ENCODE measurements at regions not wholly inside any gene's neighbourhood (a gene's known extent, or its start where the extent isn't known, plus 50 kb on each side); places are given as distances from the start of the nearest gene placed in this dataset.

DNA sequence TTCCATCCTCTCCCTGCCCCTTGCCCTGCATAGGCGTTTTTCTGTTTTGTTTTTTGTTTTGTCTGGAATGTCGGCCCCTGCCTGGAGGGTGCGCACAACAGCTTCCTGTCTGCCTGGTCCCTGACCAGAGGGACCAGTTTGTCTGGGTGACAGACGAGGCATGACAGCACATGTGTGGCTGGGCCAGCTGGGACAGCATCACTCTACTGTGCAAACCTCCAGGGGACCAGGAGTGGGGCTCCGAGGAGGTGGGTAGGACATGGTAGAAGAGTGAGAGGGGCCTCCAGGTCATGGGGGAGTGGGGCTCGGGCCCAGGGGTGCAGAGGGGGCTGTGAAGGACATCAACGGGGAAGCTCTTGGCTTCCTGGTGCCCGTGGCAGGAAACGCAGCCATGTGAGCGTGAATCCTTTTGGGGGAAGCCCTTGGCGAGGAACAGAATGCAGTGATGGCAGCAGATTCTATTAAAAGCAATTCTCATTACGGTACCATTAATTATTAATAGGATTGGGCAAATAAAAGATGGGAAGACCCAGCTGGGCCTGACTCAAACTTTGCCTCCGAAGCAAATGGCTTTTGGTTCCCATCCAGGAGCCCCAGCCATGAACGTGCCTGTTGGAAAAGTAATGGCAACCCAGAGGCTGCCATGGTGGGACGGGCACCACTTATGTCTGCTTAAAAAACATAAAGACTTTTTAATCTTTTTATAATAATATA, 184.4 kb upstream of the IER5L start:
- TF ChIP-seq GATA2 (IDR thresholded peaks at IDR 0.05; ENCODE audit: low read depth, low read length) (no peak), GATA3 (IDR thresholded peaks at IDR 0.05; ENCODE audit: low read depth, low read length) (no peak)

Measured in SH-SY5Y (cell line).